IPS-18a (cell line): ENCODE measurements at regions not wholly inside any gene's neighbourhood (a gene's known extent, or its start where the extent isn't known, plus 50 kb on each side); places are given as distances from the start of the nearest gene placed in this dataset.

Source experiments
- H3K27ac ChIP-seq: one replicate; pipeline ENCODE4 v1.5.1; 2013; ENCODE audit warnings: low read length
- H3K27me3 ChIP-seq: one replicate; pipeline ENCODE4 v1.6.1; 2013; ENCODE audit warnings: mild to moderate bottlenecking, low read length; ENCODE audit not compliant: control insufficient read depth, insufficient read depth
- H3K36me3 ChIP-seq: one replicate; pipeline ENCODE4 v1.6.1; 2013; ENCODE audit warnings: low read depth, low read length; ENCODE audit not compliant: control insufficient read depth
- H3K4me1 ChIP-seq: one replicate; pipeline ENCODE4 v1.6.1; 2013; ENCODE audit warnings: low read depth, low read length; ENCODE audit not compliant: control insufficient read depth
- H3K4me3 ChIP-seq: one replicate; pipeline ENCODE4 v1.5.1; 2013; ENCODE audit warnings: low read length
- H3K9ac ChIP-seq: one replicate; pipeline ENCODE4 v1.6.1; 2013; ENCODE audit warnings: mild to moderate bottlenecking, low read length, moderate library complexity
- H3K9me3 ChIP-seq: one replicate; pipeline ENCODE4 v1.6.1; 2013; ENCODE audit warnings: low read depth, low read length; ENCODE audit not compliant: control insufficient read depth

DNA sequence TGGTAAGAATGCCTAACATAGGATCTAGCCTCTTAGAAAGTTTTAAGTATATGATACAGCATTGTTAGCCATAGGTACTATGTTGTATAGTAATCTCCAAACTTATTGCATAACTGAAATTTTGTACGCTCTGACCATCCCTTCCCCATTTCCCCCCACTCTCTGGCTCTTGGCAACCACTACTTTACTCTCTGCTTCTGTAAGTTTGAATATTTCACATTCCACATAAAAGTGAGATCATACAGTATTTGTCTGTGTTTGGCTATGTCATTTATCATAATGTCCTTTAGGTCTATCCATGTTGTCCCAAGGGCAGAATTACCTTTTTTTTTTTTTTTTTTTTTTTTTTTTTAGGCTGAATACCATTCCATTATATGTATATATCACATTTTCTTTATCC lies 396.9 kb downstream of the DLEU7 start:
- Histone ChIP-seq H3K27ac (no peak overlapping the region), H3K4me1 (peaks cover 40% of the 10 kb centered on the region), H3K36me3 (no peaks in the 10 kb centered on the region), H3K9ac (no peak overlapping the region), H3K9me3 (no peaks in the 10 kb centered on the region), H3K27me3 (no peaks in the 10 kb centered on the region), H3K4me3 (no peak overlapping the region)

DNA sequence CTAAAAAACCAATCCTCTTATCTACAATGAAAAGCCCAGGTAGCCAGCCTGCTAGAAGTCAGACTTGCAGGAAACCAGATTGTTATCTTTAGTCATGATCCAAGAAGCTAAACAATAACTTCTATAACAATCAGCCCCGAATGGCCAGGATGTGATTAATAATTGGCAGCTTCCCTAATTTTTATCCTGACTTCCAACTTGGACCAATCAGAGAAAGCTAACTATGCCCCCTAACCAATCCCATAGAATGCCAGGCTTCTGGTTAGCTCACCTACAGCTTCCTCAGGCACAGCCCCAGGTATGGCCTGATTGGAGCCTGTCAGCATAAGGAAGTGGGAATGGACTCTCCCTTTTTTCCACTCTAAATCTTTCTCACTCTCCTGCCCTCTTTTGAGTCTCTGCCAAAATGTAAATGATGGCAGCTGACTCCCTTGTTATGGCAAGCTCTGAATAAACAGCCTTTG lies 394.9 kb downstream of the DLEU7 start:
- H3K27me3 ChIP-seq, result no peaks in the 10 kb centered on the region
- H3K9ac ChIP-seq, result no peak overlapping the region
- H3K4me3 ChIP-seq, result no peak overlapping the region
- H3K27ac ChIP-seq, result no peak overlapping the region
- H3K36me3 ChIP-seq, result no peaks in the 10 kb centered on the region
- peaks cover 51% of the 10 kb centered on the region for H3K4me1 ChIP-seq
- no peaks in the 10 kb centered on the region for H3K9me3 ChIP-seq

DNA sequence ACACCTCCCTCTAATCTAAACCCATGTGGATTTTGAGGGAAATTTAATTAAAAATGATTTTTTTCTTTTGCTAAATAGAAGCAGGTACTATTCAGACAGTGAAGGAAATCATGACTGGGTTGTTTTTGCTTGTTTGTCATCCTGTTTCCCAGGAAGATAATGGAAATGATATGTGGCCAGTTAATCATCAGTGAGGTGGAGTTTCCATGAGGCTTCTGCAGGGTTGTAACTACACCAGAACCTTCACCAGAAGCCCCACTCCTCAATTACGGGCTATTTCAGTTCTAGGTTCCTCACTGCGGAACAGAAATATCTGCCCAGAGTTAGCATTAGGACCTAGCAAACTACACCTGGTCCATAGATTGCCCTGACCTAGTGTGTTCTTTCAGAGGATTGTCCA lies 394.0 kb downstream of the DLEU7 start:
- Histone ChIP-seq H3K27ac (no peak overlapping the region), H3K36me3 (no peaks in the 10 kb centered on the region), H3K4me3 (no peak overlapping the region), H3K9ac (no peak overlapping the region), H3K9me3 (no peaks in the 10 kb centered on the region), H3K27me3 (no peaks in the 10 kb centered on the region), H3K4me1 (peaks cover 52% of the 10 kb centered on the region)

DNA sequence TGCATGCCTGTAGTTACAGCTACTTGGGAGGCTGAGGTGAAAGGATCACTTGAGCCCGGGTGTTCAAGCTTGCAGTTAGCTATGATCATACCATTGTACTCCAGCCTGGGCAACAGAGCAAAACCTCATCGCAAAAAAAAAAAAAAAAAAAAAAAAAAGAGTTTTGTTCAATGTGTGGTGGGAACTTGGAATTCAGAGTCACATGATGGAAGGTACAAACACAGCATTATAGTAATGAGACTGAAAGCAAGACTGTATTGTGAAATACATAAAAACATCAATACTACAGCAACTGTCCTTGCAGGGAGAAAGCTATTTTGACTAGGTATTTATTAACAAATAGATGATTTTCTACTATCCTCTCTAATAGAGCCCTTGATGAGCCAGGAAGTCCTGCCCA lies 393.2 kb downstream of the DLEU7 start:
- Histone ChIP-seq H3K9ac (no peak overlapping the region), H3K36me3 (no peaks in the 10 kb centered on the region), H3K27me3 (no peaks in the 10 kb centered on the region), H3K27ac (no peak overlapping the region), H3K4me3 (no peak overlapping the region), H3K9me3 (no peaks in the 10 kb centered on the region), H3K4me1 (peaks cover 45% of the 10 kb centered on the region)

DNA sequence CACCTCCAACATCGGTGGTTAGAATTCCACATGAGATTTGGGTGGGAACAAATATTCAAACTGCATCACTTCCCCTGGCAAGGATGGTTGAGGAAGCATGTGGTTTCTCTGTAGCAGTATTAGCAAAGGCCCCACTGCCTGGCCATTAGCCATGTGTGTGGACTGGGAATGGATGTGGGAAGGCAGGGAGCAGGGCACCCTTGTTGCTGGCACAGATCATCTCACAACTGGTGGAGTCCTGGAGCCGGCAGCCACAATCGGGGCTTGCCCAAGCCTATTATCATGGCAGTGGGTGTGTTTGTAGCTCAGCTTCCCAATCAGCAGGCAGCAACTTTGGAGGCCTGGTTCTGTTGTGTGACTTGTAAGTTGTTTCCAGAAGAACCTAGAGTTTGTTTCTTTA lies 391.9 kb downstream of the DLEU7 start:
- Histone ChIP-seq H3K4me1 (peaks cover 34% of the 10 kb centered on the region), H3K4me3 (no peak overlapping the region), H3K36me3 (no peaks in the 10 kb centered on the region), H3K27me3 (no peaks in the 10 kb centered on the region), H3K9ac (no peak overlapping the region), H3K9me3 (no peaks in the 10 kb centered on the region), H3K27ac (no peak overlapping the region)

DNA sequence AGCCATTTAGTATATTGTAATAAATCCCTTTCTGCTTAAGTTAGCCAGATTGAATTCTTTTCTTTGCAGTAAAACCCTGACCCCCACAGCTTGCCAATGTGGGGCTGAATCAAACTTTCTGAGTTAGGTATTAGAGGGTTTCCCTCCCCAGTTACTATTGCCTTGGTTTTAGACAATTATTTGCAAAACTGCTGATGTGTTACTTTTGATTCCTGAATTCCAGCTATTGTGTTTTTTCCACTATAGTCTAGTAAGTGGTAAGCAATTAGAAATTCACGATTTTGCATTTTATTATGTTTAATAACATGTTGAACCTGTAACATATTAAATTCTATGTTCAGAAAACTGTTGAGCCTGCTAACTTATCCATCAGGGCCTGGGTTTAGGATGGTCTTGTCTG lies 391.5 kb downstream of the DLEU7 start:
- Histone ChIP-seq H3K36me3 (no peaks in the 10 kb centered on the region), H3K27ac (no peak overlapping the region), H3K4me1 (peaks cover 30% of the 10 kb centered on the region), H3K9ac (no peak overlapping the region), H3K27me3 (no peaks in the 10 kb centered on the region), H3K4me3 (no peak overlapping the region), H3K9me3 (no peaks in the 10 kb centered on the region)

DNA sequence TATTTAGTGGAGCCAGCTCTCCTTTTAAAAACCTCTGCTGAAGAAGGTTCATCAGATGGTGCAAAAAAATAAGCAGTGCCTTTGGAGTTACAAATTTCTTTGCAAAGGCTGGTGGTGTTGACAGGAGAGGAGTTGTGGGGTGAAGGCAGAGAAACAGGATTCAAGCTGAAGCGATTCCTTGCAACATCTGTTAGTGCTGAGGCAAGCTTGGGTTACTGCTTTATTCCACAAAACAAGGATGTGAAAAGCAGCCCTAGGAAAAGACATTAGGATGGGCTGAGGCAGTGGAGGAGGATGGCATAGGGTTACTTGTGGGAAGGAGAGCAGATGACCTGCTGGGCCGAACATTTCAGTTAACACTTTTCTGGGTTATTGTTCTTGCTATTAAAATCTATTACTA lies 390.7 kb downstream of the DLEU7 start:
- Histone ChIP-seq H3K4me1 (peaks cover 25% of the 10 kb centered on the region), H3K9me3 (no peaks in the 10 kb centered on the region), H3K27ac (no peak overlapping the region), H3K9ac (no peak overlapping the region), H3K27me3 (no peaks in the 10 kb centered on the region), H3K4me3 (no peak overlapping the region), H3K36me3 (no peaks in the 10 kb centered on the region)

DNA sequence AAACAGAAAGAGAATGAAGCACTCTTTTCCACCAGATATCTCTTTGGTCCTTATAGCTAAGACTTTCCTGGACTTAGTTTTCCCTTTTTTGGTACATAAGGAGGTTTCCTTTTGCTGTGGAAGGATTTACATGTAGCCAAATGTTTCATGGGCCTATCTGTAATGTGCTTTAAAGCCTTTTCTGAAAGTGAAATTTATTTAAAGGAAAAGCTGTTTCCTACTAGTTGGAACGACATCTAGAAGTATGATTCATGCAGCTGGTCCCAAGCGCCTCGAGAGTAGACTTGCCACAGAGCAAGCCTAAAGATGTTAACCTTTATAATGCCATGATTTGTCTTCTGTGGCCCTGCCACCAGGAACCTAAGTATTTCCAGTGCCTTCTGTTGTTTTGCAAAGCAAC lies 390.3 kb downstream of the DLEU7 start:
- Histone ChIP-seq H3K9ac (no peak overlapping the region), H3K4me1 (peaks cover 21% of the 10 kb centered on the region), H3K4me3 (no peak overlapping the region), H3K27me3 (no peaks in the 10 kb centered on the region), H3K36me3 (no peaks in the 10 kb centered on the region), H3K27ac (no peak overlapping the region), H3K9me3 (no peaks in the 10 kb centered on the region)

DNA sequence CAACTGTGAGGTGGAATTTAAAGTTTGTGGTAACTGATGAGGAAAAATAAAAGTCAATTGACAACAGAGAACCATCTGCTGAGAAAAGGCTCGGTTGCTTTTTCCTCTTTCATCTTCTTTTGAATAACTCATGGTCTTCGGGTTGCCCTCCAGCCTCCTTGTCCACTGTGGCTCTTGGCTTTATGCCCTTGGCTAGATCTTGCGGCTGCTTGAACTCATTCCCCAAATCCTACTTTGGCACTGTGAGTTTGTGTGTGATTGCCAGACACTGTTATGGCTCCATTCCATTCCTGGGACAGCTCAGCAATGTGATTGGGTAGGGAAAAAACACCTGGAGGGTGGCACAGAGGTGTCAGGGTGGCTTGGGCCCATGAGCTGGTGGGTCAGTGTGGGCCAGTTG lies 387.4 kb downstream of the DLEU7 start:
- Histone ChIP-seq H3K27ac (no peak overlapping the region), H3K27me3 (no peaks in the 10 kb centered on the region), H3K4me1 (peaks cover 12% of the 10 kb centered on the region), H3K36me3 (no peaks in the 10 kb centered on the region), H3K9ac (no peak overlapping the region), H3K9me3 (no peaks in the 10 kb centered on the region), H3K4me3 (no peak overlapping the region)

DNA sequence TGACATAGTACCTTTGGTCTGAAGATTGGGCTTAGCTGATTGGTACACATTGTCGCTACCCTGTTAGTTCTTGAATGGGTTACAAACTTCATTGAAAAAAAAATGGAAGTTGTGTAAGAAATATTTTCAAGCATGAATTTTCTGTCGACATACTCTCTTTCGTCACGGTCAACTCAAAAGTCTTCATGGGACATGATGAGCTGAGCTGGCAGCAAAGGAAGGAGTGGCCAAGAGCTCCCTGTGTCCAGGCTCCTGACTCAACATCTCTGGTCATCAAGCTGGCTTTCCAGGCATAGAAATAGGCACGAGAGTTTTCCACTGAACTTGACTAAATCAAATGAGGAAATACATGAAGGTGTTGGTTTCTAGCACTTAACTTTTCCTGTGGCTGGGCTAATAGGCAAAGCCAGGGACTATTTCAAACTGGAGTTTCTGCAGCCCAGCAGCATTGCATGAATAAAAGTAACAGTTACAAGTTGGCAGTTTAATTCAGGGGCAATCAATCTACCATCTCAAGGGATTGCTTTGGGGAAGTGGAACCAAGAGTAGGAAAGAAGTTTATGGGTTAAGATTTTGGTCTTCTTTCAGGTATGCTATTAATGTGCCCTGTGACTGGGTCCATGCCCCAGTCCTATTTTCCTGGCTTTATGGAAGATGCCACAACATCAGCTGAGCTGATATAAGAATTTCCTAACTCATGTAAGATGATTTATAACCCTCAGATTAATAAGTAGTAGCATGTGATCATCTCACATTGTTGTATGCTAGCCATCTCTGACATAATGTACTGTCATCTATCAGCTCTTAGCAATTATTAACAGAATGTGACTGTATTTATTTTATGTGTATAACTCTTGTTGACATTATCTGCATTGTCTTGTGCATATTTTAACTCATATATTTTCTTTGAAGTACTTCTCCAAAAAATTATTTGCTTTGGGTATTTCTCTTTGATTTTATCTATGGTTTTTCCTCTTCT lies 385.8 kb downstream of the DLEU7 start:
- Histone ChIP-seq H3K27ac (no peak overlapping the region), H3K9ac (no peak overlapping the region), H3K27me3 (no peaks in the 10 kb centered on the region), H3K4me1 (peaks cover 9% of the 10 kb centered on the region), H3K36me3 (no peaks in the 10 kb centered on the region), H3K9me3 (no peaks in the 10 kb centered on the region), H3K4me3 (no peak overlapping the region)

DNA sequence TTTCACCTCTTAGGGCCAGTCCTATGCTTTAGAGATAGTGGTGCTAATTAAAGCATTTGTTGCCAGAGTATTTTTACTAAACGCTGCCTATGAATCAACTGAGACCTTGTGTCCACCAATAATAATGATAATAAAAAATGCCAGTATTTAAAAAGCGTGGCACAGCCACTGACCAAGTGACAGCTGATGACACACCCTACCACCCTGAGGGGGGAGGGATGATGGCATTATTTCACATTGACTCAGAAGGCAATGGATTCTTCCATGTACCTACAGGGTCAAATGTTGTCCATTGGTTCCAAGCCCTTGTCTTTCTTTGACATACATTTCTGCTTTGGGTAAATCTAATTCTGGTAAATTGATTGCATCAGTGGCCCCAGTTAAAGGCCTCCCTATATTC lies 384.4 kb downstream of the DLEU7 start:
- no peak overlapping the region for H3K9ac ChIP-seq
- no peaks in the 10 kb centered on the region for H3K27me3 ChIP-seq
- no peaks in the 10 kb centered on the region for H3K36me3 ChIP-seq
- no peaks in the 10 kb centered on the region for H3K4me1 ChIP-seq
- no peaks in the 10 kb centered on the region for H3K9me3 ChIP-seq
- H3K27ac ChIP-seq, result no peak overlapping the region
- no peak overlapping the region for H3K4me3 ChIP-seq

DNA sequence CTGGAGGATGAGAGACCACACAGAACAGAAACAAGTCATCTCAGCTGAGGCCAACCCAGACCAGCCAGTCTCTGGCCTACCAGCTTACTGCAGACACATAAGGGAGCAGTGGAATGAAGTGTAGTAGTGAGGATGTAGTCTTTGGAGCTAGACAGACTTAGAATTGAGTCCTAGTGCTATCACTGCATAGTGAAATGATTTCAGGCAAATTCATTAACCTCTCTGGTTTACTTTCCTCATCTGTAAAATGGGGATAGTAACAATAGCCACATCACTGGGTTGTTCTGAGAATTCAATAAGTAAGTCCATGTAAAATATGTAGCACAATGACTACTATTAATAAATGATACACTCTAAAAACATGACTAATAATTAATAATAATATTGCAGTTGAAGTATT lies 383.8 kb downstream of the DLEU7 start:
- Histone ChIP-seq H3K36me3 (no peaks in the 10 kb centered on the region), H3K27me3 (no peaks in the 10 kb centered on the region), H3K27ac (no peak overlapping the region), H3K4me3 (no peak overlapping the region), H3K9me3 (no peaks in the 10 kb centered on the region), H3K4me1 (no peaks in the 10 kb centered on the region), H3K9ac (no peak overlapping the region)
